Psoas muscle (tissue), 7 donors: ENCODE measurements at regions not wholly inside any gene's neighbourhood (a gene's known extent, or its start where the extent isn't known, plus 50 kb on each side); places are given as distances from the start of the nearest gene placed in this dataset.

ENCODE experiments used
- ATAC-seq, 4 donors: fragments of 200-7000 bp; cut with Tn5 transposase; one replicate each; pipeline ENCODE4 v1.9.1; 2020; ENCODE audit warnings: moderate library complexity in 3 of 4, mild to moderate bottlenecking in 2 of 4
- DNase-seq, 2 donors: peaks; one replicate each; pipeline ENCODE4 v3.0.0-alpha.2; 2020
- H3K27ac ChIP-seq: fragments of 200-600 bp; one replicate; pipeline ENCODE4 v1.8.0; 2022
- H3K27me3 ChIP-seq, 3 donors: fragments of 200-600 bp in 1 of 3; one replicate each; pipeline versions ENCODE4 v1.6.1 to v1.8.0; 2013 to 2022; ENCODE audit warnings: low read length in 2 of 3, mild to moderate bottlenecking in 2 of 3, moderate library complexity in 1 of 3; ENCODE audit not compliant: insufficient read depth in 3 of 3
- H3K36me3 ChIP-seq, 2 donors: fragments of 200-600 bp in 1 of 2; one replicate each; pipeline versions ENCODE4 v1.6.1 to v1.8.0; 2013 to 2022; ENCODE audit warnings: low read depth in 1 of 2, mild to moderate bottlenecking in 1 of 2, moderate library complexity in 1 of 2; ENCODE audit not compliant: insufficient read depth in 1 of 2
- H3K4me1 ChIP-seq: fragments of 200-600 bp; one replicate; pipeline ENCODE4 v1.8.0; 2022
- H3K4me3 ChIP-seq: fragments of 200-600 bp; one replicate; pipeline ENCODE4 v1.8.0; 2022; ENCODE audit warnings: mild to moderate bottlenecking
- H3K9me3 ChIP-seq: fragments of 200-600 bp; one replicate; pipeline ENCODE4 v1.8.0; 2022
- WGBS, 3 donors: extraction: QIAGEN DNeasy Blood & Tissue Kit; methylation state at CpG; one replicate each; pipeline versions ENCODE4 v1.1.6 to v1.1.7; 2013; 5-methylcytosine and 5-hydroxymethylcytosine counted together
- intact Hi-C, 2 donors: fragments of 100-400 bp; cut with DNase I; formaldehyde crosslinking; loops; one replicate each; pipeline versions ENCODE4 v1.11.0 to v1.14.2; 2022
- TF ChIP-seq, protein P1 (sequence below): fragments of 200-600 bp; IDR thresholded peaks from one replicate; pipeline ENCODE4 v1.8.0; 2022; ENCODE audit warnings: antibody characterized with exemption
- donor health status: healthy with polysubstance abuse.
- donor health status: DM: no; HTN: no; CAD: no; lungs with moderate emphysema.
- donor health status: Bipolar disorder and iron deficiency.
- donor health status: healthy.
- donor health status: DM: yes; HTN: yes; CAD: no.
- donor health status: DM: no; HTN: no; CAD: no.
- donor health status: DM: yes; HTN: yes; CAD: no.

DNA sequence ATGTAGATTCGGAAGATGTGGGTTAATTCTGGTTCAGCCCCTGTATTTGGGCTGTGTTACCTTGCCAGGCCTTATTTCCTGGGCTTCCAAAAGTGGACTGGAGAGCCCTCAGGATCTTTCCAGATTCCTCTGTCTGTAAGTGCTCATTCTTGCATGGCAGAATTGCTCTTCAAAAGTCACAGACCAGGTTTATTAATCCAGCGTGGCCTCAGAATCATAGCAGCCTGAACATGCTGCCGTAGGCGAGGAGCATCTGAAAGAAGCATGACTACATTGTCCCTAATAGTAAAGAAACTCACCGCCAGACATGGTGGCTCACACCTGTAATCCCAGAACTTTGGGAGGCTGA is 307.8 kb downstream of the GADD45G start:
- Histone ChIP-seq H3K9me3 (no peaks in the 10 kb centered on the region), H3K27ac (no peak overlapping the region), H3K36me3 (no peaks in the 10 kb centered on the region), H3K27me3 (no peaks in the 10 kb centered on the region), H3K4me1 (no peaks in the 10 kb centered on the region), H3K4me3 (no peak overlapping the region)
- TF ChIP-seq, protein P1, sequence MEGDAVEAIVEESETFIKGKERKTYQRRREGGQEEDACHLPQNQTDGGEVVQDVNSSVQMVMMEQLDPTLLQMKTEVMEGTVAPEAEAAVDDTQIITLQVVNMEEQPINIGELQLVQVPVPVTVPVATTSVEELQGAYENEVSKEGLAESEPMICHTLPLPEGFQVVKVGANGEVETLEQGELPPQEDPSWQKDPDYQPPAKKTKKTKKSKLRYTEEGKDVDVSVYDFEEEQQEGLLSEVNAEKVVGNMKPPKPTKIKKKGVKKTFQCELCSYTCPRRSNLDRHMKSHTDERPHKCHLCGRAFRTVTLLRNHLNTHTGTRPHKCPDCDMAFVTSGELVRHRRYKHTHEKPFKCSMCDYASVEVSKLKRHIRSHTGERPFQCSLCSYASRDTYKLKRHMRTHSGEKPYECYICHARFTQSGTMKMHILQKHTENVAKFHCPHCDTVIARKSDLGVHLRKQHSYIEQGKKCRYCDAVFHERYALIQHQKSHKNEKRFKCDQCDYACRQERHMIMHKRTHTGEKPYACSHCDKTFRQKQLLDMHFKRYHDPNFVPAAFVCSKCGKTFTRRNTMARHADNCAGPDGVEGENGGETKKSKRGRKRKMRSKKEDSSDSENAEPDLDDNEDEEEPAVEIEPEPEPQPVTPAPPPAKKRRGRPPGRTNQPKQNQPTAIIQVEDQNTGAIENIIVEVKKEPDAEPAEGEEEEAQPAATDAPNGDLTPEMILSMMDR, result no peak
- ATAC-seq, result no peak
- intact Hi-C loops, result no loop called here
- WGBS, 3 donors, result 95 to 98% (median 97%) methylated on average over 5 of the region's 5 CpGs
- DNase-seq, result no peak

GRCh38 chr9:89915187-89915586 is 310.4 kb downstream of the GADD45G start:
- no peak for DNase-seq
- Histone ChIP-seq H3K27me3 (no peaks in the 10 kb centered on the region), H3K4me3 (no peak overlapping the region), H3K36me3 (no peaks in the 10 kb centered on the region), H3K4me1 (no peaks in the 10 kb centered on the region), H3K27ac (no peak overlapping the region), H3K9me3 (no peaks in the 10 kb centered on the region)
- 84 to 100% (median 98%) methylated on average over 3 of the region's 3 CpGs for WGBS, 3 donors
- TF ChIP-seq, protein P1, result no peak
- intact Hi-C loops, result no loop called here
- ATAC-seq, result no peak

DNA sequence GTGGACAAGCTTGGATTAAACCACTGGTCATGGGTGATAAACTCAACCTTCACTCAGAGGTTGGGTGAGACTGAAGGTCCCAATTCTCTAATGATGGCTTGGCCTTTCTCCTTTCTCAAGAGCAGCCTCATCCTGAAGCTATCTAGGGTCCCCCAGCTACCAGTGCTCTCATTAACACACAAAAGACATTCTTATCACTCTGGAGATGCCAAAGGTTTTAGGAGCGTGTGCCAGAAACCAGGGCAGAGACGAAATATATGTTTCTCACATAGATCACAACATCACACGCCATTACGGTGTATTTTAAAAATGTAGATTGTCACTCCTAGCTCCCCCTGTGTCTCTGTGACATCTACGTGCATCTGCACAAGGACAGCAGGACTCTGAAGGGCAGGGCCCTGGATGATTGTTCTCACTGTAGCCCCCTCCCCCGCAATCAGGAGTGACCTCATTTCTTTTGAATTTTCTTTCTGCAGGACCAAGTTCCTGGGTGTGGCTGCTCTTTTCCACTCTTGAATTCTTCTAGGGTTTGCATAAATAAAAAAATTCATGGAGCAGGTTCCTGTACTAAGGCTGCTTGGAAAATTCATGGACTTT is 311.3 kb downstream of the GADD45G start:
- intact Hi-C loops, result no loop called here
- Histone ChIP-seq H3K9me3 (no peaks in the 10 kb centered on the region), H3K27me3 (no peaks in the 10 kb centered on the region), H3K36me3 (no peaks in the 10 kb centered on the region), H3K27ac (no peak overlapping the region), H3K4me1 (no peaks in the 10 kb centered on the region), H3K4me3 (no peak overlapping the region)
- 86 to 88% (median 88%) methylated on average over 6 of the region's 6 CpGs for WGBS, 3 donors
- TF ChIP-seq, protein P1, result no peak
- DNase-seq, result no peak
- ATAC-seq, result no peak

DNA sequence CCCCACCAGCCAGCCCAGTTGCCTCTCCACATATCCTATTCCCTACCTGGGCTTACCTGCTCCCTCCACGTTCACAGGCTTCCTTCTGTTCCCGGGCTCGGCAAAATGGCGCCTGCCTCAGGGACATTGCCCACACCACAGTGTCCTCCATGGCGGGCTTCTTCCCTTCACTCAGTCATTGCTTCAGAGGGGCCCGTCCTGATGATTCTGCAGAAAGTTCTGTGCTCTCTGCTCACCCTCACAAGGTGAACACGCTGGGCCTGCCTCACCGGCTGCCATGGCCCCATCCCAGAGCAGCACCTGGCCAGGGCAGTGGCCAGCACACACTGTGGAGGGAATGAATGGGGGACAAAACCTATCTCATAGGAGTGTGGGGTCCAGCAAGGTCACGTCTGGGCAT is 313.0 kb downstream of the GADD45G start:
- Histone ChIP-seq H3K36me3 (no peaks in the 10 kb centered on the region), H3K27ac (no peak overlapping the region), H3K4me3 (no peak overlapping the region), H3K27me3 (no peaks in the 10 kb centered on the region), H3K9me3 (no peaks in the 10 kb centered on the region), H3K4me1 (no peaks in the 10 kb centered on the region)
- no peak for DNase-seq
- WGBS, 3 donors, result 97 to 99% (median 97%) methylated on average over 9 of the region's 9 CpGs
- TF ChIP-seq, protein P1, result no peak
- intact Hi-C loops, result no loop called here
- no peak for ATAC-seq

DNA sequence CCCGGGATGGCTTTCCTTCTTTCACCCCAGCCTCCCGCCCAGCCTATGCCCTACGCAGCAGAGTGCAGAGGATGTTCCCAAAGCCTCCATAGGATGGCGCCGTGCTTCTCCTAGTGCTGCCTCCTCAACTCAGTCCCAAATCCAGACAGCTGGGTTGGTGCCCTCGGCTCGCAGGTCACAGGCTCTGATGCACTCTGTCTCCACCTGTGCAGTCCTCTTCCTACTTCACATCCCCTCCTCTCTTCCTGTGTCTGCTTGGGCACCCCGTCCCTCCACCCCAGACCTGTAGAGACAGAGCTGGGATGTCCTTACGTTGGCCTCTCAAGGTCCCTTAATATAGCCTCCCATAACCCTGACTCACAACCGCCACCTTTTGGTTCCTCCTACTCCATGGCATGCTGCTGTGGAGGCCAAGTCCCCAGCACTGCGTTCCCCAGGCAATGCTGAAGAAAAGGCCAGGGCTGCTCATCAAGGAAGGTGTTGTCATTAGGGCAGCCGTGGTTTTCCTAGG is 314.4 kb downstream of the GADD45G start:
- ATAC-seq (peak; percentile 83 to 97 (median 90)), DNase-seq (no peak)
- TF ChIP-seq, protein P1, result peak; percentile 39
- H3K36me3 ChIP-seq, result no peaks in the 10 kb centered on the region
- no peaks in the 10 kb centered on the region for H3K9me3 ChIP-seq
- WGBS, 3 donors, result 61 to 68% (median 65%) methylated on average over 12 of the region's 12 CpGs
- no peak overlapping the region for H3K4me3 ChIP-seq
- intact Hi-C loops, result loop anchor here in 1 of 2 donors (1.0 kb wide), 1 partner anchor 316 kb away; no protein-coding TSS in a partner anchor
- H3K4me1 ChIP-seq, result no peaks in the 10 kb centered on the region
- no peaks in the 10 kb centered on the region for H3K27me3 ChIP-seq
- H3K27ac ChIP-seq, result no peak overlapping the region
